Mesenchymal stem cell (in vitro differentiated cells and primary cell): ENCODE measurements at regions not wholly inside any gene's neighbourhood (a gene's known extent, or its start where the extent isn't known, plus 50 kb on each side); places are given as distances from the start of the nearest gene placed in this dataset.
"Not testable (repeated sequence)": the region's sequence is repeated elsewhere in the genome, so short reads cannot be mapped to it uniquely, and the experiment has no call there.

Experiments
- DNase-seq: peaks from one replicate; pipeline ENCODE4 v3.0.0-alpha.2; 2013
- H2AFZ ChIP-seq: one replicate; pipeline ENCODE4 v1.6.1; 2013; ENCODE audit warnings: low read depth, mild to moderate bottlenecking, control low read depth, inconsistent platforms, low read length, moderate library complexity
- H2AK5ac ChIP-seq: 2 replicates; pipeline ENCODE4 v1.6.1; 2013; ENCODE audit warnings: low read length, moderate library complexity, mild to moderate bottlenecking, inconsistent platforms; ENCODE audit not compliant: severe bottlenecking
- H2BK120ac ChIP-seq: one replicate; pipeline ENCODE4 v1.6.1; 2013; ENCODE audit warnings: low read depth, mild to moderate bottlenecking, inconsistent platforms, low read length, moderate library complexity
- H2BK12ac ChIP-seq, 2 experiments: one replicate each; pipeline ENCODE4 v1.6.1; 2013; ENCODE audit warnings: inconsistent platforms in 2 of 2, low read length in 2 of 2, mild to moderate bottlenecking in 2 of 2, moderate library complexity in 2 of 2, control low read depth in 1 of 2
- H2BK15ac ChIP-seq: one replicate; pipeline ENCODE4 v1.6.1; 2013; ENCODE audit warnings: mild to moderate bottlenecking, low read depth, inconsistent platforms; ENCODE audit not compliant: poor library complexity, severe bottlenecking
- H2BK5ac ChIP-seq: 2 replicates; pipeline ENCODE4 v1.6.1; 2013; ENCODE audit warnings: low read depth, mild to moderate bottlenecking, low read length, control low read depth, inconsistent platforms; ENCODE audit not compliant: poor library complexity, severe bottlenecking
- H3K14ac ChIP-seq, 2 experiments: one replicate each; pipeline ENCODE4 v1.6.1; 2013; ENCODE audit warnings: inconsistent platforms in 2 of 2, low read length in 2 of 2, control low read depth in 1 of 2, mild to moderate bottlenecking in 1 of 2, moderate library complexity in 1 of 2
- H3K18ac ChIP-seq, 2 experiments: one replicate each; pipeline ENCODE4 v1.6.1; 2013; ENCODE audit warnings: inconsistent platforms in 2 of 2, low read length in 2 of 2, control low read depth in 1 of 2, low read depth in 1 of 2, mild to moderate bottlenecking in 1 of 2
- H3K23ac ChIP-seq, 2 experiments: one replicate each; pipeline ENCODE4 v1.6.1; 2013; ENCODE audit warnings: inconsistent platforms in 2 of 2, low read length in 2 of 2, mild to moderate bottlenecking in 2 of 2, moderate library complexity in 2 of 2, control low read depth in 1 of 2
- H3K27ac ChIP-seq: 2 replicates; pipeline ENCODE4 v1.5.1; 2013; ENCODE audit warnings: mild to moderate bottlenecking, moderate library complexity, low read length, control low read depth, inconsistent platforms; ENCODE audit not compliant: poor library complexity, severe bottlenecking
- H3K27me3 ChIP-seq, 2 experiments: 2 replicates each; pipeline versions ENCODE4 v1.6.1 to v1.7.0; 2013; ENCODE audit warnings: low read length in 2 of 2, mild to moderate bottlenecking in 2 of 2, moderate library complexity in 2 of 2, control low read depth in 1 of 2, inconsistent platforms in 1 of 2; ENCODE audit not compliant: control insufficient read depth in 1 of 2, insufficient read depth in 1 of 2
- H3K36me3 ChIP-seq, 2 experiments: 2 replicates each; pipeline versions ENCODE4 v1.6.1 to v1.7.0; 2013; ENCODE audit warnings: low read length in 2 of 2, control low read depth in 1 of 2, inconsistent platforms in 1 of 2, low read depth in 1 of 2, mild to moderate bottlenecking in 1 of 2; ENCODE audit not compliant: insufficient read depth in 2 of 2, control insufficient read depth in 1 of 2
- H3K4ac ChIP-seq, 2 experiments: one replicate each; pipeline ENCODE4 v1.6.1; 2013; ENCODE audit warnings: inconsistent platforms in 2 of 2, low read length in 2 of 2, mild to moderate bottlenecking in 2 of 2, moderate library complexity in 2 of 2, control low read depth in 1 of 2, low read depth in 1 of 2
- H3K4me1 ChIP-seq: 2 replicates; pipeline ENCODE4 v1.6.1; 2013; ENCODE audit warnings: low read depth, low read length, control low read depth; ENCODE audit not compliant: control insufficient read depth, insufficient read depth
- H3K4me2 ChIP-seq: 2 replicates; pipeline ENCODE4 v1.6.1; 2013; ENCODE audit warnings: low read length, mild to moderate bottlenecking, inconsistent platforms; ENCODE audit not compliant: poor library complexity, severe bottlenecking
- H3K4me3 ChIP-seq, 2 experiments: 2 replicates each; pipeline versions ENCODE4 v1.5.1 to v1.7.0; 2013; ENCODE audit warnings: low read length in 2 of 2, mild to moderate bottlenecking in 2 of 2, control low read depth in 1 of 2, low read depth in 1 of 2; ENCODE audit not compliant: insufficient read depth in 1 of 2
- H3K79me1 ChIP-seq: replicated peaks from 2 replicates; pipeline ENCODE4 v1.6.1; 2013; ENCODE audit warnings: mild to moderate bottlenecking, control low read depth, low read length, inconsistent platforms; ENCODE audit not compliant: poor library complexity, severe bottlenecking
- H3K9ac ChIP-seq: 2 replicates; pipeline ENCODE4 v1.7.0; 2013; ENCODE audit warnings: mild to moderate bottlenecking, low read length, moderate library complexity
- H3K9me3 ChIP-seq: 2 replicates; pipeline ENCODE4 v1.7.0; 2013; ENCODE audit warnings: mild to moderate bottlenecking, low read length; ENCODE audit not compliant: control insufficient read depth
- H4K8ac ChIP-seq: one replicate; pipeline ENCODE4 v1.6.1; 2013; ENCODE audit warnings: inconsistent platforms, mild to moderate bottlenecking, low read length, moderate library complexity
- H4K91ac ChIP-seq: one replicate; pipeline ENCODE4 v1.6.1; 2013; ENCODE audit warnings: mild to moderate bottlenecking, low read length, inconsistent platforms
- WGBS: methylation state at CpG from one replicate; pipeline ENCODE4 v1.1.7; 2013; ENCODE audit warnings: mixed read lengths; 5-methylcytosine and 5-hydroxymethylcytosine counted together

DNA sequence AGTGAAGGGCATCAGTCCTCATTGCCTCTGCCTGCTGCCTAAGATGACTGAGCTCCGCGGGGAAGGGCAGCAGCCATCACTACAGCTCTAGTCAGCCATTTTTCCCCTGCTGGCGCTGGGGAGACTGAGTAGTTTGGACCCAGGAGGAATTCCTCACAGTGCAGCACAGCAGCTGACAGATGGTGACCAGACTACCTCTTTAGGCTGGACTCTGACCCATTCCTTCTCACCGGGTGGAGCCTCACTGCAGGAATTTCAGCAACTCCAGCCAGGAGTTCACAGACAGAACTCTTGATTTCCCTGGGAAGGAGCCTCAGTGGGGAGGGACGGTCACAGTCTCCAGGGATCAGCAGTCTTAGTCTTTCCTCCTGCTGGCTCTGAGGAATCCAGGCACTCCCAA lies 492.0 kb upstream of the MMS22L start:
- Histone ChIP-seq H3K27me3 (no peaks in the 10 kb centered on the region), H3K4me2 (no peak overlapping the region), H4K91ac (no peak overlapping the region), H2BK120ac (no peak overlapping the region), H2AFZ (no peak overlapping the region), H2BK12ac (no peak overlapping the region), H3K4ac (no peak overlapping the region), H3K9ac (no peak overlapping the region), H3K79me1 (no peaks in the 10 kb centered on the region), H2AK5ac (no peak overlapping the region), H3K4me3 (no peak overlapping the region), H4K8ac (no peak overlapping the region), H3K14ac (no peak overlapping the region), H3K18ac (no peak overlapping the region), H3K4me1 (no peaks in the 10 kb centered on the region), H3K9me3 (no peaks in the 10 kb centered on the region), H2BK5ac (no peak overlapping the region), H2BK15ac (no peak overlapping the region), H3K23ac (no peak overlapping the region), H3K36me3 (no peaks in the 10 kb centered on the region), H3K27ac (no peak overlapping the region)
- WGBS = 83% methylated on average over 5 of the region's 5 CpGs
- DNase-seq = no peak

DNA sequence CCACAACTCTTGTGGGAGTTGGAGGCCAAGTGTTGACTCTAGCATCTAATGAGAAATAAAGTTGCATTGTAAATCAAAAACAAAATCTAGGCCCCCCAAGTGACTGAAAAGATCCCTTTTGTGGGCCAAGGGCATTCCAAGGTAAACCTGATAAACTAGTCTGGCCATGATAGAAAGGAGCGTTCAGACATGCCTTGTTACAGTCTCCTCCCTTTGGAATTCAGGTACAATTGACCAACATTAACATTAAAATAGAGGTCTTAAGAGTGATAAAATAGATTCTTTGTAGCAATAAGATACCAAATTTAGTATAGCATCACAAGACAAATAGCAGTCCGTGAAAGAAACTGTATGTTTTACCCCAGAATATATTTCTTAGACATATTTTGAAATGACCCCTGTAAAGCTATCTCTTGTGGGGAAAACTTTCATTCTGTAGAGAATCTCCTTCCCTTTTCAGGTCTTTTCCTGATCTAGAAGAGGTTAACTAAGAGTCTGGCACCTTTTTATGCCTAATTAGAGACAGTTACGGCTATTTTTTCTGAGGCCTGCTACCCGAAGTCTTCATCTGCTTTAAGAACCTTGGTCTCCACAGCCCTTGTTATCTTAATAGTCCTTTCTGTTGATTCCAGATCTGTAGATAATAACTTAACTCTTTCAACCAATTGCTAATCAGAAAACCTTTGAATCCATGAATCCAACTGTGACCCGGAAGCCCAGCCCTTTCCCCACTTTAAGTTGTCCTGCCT lies 495.4 kb upstream of the MMS22L start:
- Histone ChIP-seq H3K79me1 (no peaks in the 10 kb centered on the region), H3K18ac (no peak overlapping the region), H3K4me1 (no peaks in the 10 kb centered on the region), H2AFZ (no peak overlapping the region), H3K9me3 (no peaks in the 10 kb centered on the region), H2AK5ac (no peak overlapping the region), H3K27me3 (no peaks in the 10 kb centered on the region), H2BK120ac (no peak overlapping the region), H4K8ac (no peak overlapping the region), H2BK5ac (no peak overlapping the region), H2BK15ac (no peak overlapping the region), H4K91ac (no peak overlapping the region), H3K14ac (no peak overlapping the region), H2BK12ac (no peak overlapping the region), H3K27ac (no peak overlapping the region), H3K23ac (no peak overlapping the region), H3K9ac (no peak overlapping the region), H3K36me3 (no peaks in the 10 kb centered on the region), H3K4ac (no peak overlapping the region), H3K4me2 (no peak overlapping the region), H3K4me3 (no peak overlapping the region)
- 51% methylated on average over 3 of the region's 5 CpGs for WGBS
- no peak for DNase-seq

DNA sequence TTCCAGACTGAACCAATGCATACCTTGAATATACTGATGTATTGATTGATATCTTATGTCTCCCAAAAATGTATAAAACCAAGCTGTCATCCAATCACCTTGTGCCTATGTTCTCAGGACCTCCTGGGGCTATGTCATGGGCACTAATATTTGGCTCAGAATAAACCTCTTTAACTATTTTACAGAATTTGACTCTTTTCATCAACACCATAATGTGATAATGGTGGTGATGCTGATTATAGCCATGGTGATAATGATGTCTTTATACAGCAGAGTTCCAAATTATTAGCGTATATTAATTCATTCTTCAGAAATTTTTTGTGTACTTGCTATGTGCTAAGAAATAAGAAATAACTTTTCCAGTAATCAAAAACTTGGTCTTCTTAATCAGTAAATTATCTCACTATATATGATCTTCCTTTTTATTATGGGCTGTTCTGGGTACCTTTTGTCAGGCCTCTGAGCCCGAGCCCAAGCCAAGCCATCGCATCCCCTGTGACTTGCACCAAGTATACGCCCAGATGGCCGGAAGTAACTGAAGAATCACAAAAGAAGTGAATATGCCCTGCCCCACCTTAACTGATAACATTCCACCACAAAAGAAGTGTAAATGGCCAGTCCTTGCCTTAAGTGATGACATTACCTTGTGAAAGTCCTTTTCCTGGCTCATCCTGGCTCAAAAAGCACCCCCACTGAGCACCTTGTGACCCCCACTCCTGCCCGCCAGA lies 496.2 kb upstream of the MMS22L start:
- not testable (repeated sequence) for H3K4ac ChIP-seq, H3K27me3 ChIP-seq, H4K8ac ChIP-seq, H3K4me2 ChIP-seq, H2AK5ac ChIP-seq, H2AFZ ChIP-seq, H2BK12ac ChIP-seq, DNase-seq, H3K36me3 ChIP-seq, H3K4me1 ChIP-seq, H3K79me1 ChIP-seq, H3K27ac ChIP-seq, H3K9me3 ChIP-seq, H4K91ac ChIP-seq, H3K9ac ChIP-seq, H3K14ac ChIP-seq, H3K4me3 ChIP-seq, H2BK15ac ChIP-seq, H3K18ac ChIP-seq, H2BK120ac ChIP-seq, H2BK5ac ChIP-seq, H3K23ac ChIP-seq
- WGBS = 73% methylated on average over 3 of the region's 6 CpGs

DNA sequence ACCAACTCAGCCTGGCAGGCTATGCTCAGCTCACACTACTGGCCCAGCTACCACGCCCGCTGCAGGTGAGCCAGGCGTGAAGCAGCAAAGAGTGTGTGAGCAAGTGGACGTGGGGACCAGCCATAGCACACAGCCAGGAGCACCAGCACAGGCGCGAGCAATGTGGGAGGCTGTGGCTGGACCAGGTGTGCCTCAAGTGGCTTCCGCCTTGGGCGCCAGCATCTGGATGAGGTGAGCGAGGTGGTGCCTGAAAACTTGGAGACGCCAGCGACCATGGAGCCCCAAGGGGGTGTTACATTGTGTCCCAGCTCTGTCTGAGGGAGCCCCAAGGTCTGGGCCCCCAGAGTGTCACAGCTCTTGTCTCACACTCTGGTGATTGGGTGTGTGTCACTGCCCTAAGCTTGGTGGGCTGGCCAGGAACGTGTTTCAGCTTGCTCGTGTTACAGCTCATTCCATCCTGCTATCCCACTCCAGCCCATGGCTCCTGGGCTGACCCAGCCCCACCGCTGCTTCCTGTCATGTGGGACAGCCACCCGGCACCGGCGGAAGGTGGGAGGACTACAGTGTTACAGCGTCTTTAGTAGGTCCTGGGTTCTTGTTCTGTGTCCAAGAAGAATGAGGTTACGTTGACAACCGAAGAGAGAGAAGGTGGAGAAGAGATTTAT lies 508.0 kb upstream of the MMS22L start:
- Histone ChIP-seq H3K4ac (no peak overlapping the region), H3K18ac (no peak overlapping the region), H4K8ac (no peak overlapping the region), H3K79me1 (no peaks in the 10 kb centered on the region), H3K27ac (no peak overlapping the region), H3K27me3 (no peaks in the 10 kb centered on the region), H2BK120ac (no peak overlapping the region), H3K9me3 (peaks cover 3% of the 10 kb centered on the region), H3K36me3 (no peaks in the 10 kb centered on the region), H3K4me1 (no peaks in the 10 kb centered on the region), H3K23ac (no peak overlapping the region), H2AFZ (no peak overlapping the region), H4K91ac (no peak overlapping the region), H3K9ac (no peak overlapping the region), H2BK15ac (no peak overlapping the region), H3K4me3 (no peak overlapping the region), H3K4me2 (no peak overlapping the region), H2BK12ac (no peak overlapping the region), H2BK5ac (no peak overlapping the region), H3K14ac (no peak overlapping the region), H2AK5ac (no peak overlapping the region)
- 87% methylated on average over 20 of the region's 20 CpGs for WGBS
- DNase-seq = no peak
